ENCODE measurements at regions not wholly inside any gene's neighbourhood (a gene's known extent, or its start where the extent isn't known, plus 50 kb on each side); places are given as distances from the start of the nearest gene placed in this dataset.

DNA sequence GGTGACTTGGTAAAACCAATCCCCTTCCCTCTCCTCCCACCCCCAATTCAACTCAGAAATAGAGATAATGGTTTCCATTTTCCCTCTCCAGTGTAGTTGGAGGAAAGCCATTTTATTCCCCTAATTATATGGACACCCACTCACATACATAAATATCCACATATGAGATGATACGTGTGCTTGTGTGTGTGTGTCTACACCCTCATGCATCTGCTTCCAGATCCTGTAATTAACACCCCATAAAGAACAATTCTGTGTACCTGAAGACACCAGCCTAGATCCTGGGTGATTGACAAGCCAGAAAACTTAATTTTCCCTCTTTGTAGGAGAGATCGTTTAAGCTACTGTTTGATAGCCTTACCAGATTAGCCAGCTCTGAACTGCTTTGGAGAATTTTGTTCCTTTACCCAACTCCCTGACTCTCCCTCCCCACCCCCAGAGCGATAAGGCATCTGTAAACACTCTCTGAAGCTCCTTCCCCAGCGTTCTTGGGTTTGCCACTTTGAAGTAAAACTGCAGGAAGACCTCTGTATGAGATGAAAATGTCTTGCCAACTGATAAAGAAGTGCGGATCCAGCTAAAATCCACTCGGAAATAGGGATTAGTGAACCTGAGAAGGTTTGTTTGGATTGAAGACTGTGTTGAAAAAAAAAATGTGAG is 175.7 kb downstream of the RGS9 start:
- TF ChIP-seq, protein P1, sequence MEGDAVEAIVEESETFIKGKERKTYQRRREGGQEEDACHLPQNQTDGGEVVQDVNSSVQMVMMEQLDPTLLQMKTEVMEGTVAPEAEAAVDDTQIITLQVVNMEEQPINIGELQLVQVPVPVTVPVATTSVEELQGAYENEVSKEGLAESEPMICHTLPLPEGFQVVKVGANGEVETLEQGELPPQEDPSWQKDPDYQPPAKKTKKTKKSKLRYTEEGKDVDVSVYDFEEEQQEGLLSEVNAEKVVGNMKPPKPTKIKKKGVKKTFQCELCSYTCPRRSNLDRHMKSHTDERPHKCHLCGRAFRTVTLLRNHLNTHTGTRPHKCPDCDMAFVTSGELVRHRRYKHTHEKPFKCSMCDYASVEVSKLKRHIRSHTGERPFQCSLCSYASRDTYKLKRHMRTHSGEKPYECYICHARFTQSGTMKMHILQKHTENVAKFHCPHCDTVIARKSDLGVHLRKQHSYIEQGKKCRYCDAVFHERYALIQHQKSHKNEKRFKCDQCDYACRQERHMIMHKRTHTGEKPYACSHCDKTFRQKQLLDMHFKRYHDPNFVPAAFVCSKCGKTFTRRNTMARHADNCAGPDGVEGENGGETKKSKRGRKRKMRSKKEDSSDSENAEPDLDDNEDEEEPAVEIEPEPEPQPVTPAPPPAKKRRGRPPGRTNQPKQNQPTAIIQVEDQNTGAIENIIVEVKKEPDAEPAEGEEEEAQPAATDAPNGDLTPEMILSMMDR (IDR thresholded peaks at IDR 0.05) = no peak
- TF ChIP-seq POLR2A (IDR thresholded peaks at IDR 0.05) = no peak
